Tibial nerve (tissue), 4 donors: ENCODE measurements at regions not wholly inside any gene's neighbourhood (a gene's known extent, or its start where the extent isn't known, plus 50 kb on each side); places are given as distances from the start of the nearest gene placed in this dataset.

Experiments used
- DNase-seq, 2 donors: peaks; one replicate each; pipeline ENCODE4 v3.0.0-alpha.2; 2019; ENCODE audit warnings: low spot score in 2 of 2
- H3K27ac ChIP-seq, 4 donors: fragments of 200-600 bp; sonication (generic) in 3 of 4; one replicate each; pipeline ENCODE4 v1.5.1; 2017 to 2019; ENCODE audit warnings: mild to moderate bottlenecking in 1 of 4
- H3K27me3 ChIP-seq, 2 donors: fragments of 200-600 bp; sonication (generic) in 1 of 2; one replicate each; pipeline versions ENCODE4 v1.5.1 to v1.6.0; 2017 to 2019
- H3K36me3 ChIP-seq, 3 donors: fragments of 200-600 bp; sonication (generic); one replicate each; pipeline ENCODE4 v1.5.1; 2018 to 2019
- H3K4me1 ChIP-seq, 4 donors: fragments of 200-600 bp; sonication (generic) in 3 of 4; one replicate each; pipeline ENCODE4 v1.5.1; 2017 to 2019
- H3K4me3 ChIP-seq, 4 donors: fragments of 200-600 bp; sonication (generic) in 3 of 4; one replicate each; pipeline ENCODE4 v1.5.1; 2017 to 2019; ENCODE audit warnings: mild to moderate bottlenecking in 1 of 4, moderate library complexity in 1 of 4
- H3K9me3 ChIP-seq, 4 donors: fragments of 200-600 bp; sonication (generic) in 3 of 4; one replicate each; pipeline ENCODE4 v1.5.1; 2017 to 2019
- CTCF ChIP-seq, 5 experiments: fragments of 200-600 bp in 3 of 5; fragments of 450-650 bp in 2 of 5; sonication (generic) in 3 of 5; IDR thresholded peaks; one replicate each; pipeline ENCODE4 v1.5.1; 2016 to 2019; ENCODE audit warnings: antibody characterized with exemption in 5 of 5, mild to moderate bottlenecking in 3 of 5, moderate library complexity in 2 of 5
- EP300 ChIP-seq, 2 donors: sonication (generic); formaldehyde crosslinking; IDR thresholded peaks; one replicate each; pipeline ENCODE4 v1.6.1; 2017; ENCODE audit warnings: antibody characterized with exemption in 2 of 2, mild to moderate bottlenecking in 1 of 2
- POLR2A ChIP-seq, 2 donors: fragments of 450-650 bp; IDR thresholded peaks; one replicate each; pipeline ENCODE4 v1.6.1; 2017; ENCODE audit warnings: antibody characterized with exemption in 2 of 2, mild to moderate bottlenecking in 2 of 2, moderate library complexity in 2 of 2
- WGBS, 2 donors: methylation state at CpG; one replicate each; pipeline ENCODE4 v1.1.5; 2018; 5-methylcytosine and 5-hydroxymethylcytosine counted together

DNA sequence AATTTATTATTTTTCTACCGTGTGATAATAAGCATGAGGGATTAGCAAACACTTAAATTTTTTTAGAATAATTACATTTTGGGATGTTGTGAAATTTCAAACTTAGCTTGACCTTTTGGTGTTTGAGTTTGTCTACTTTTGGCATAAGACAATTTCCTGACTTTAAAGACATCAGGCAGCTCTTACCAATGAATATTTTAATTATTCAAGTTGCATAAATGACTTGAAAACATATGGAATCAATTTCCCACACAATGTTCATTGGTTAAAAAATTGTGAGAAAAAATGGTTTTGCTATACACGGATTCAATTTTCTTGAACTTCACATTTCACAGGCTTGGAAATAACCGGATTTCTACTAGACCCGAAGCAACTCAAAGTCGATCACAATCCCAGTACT, 243.4 kb downstream of the IKZF2 start:
- Histone ChIP-seq H3K4me1 (peaks cover 0 to 7% (median 0%) of the 10 kb centered on the region in 4 donors), H3K27me3 (no peaks in the 10 kb centered on the region), H3K27ac (no peak overlapping the region), H3K36me3 (no peaks in the 10 kb centered on the region), H3K4me3 (no peak overlapping the region), H3K9me3 (no peaks in the 10 kb centered on the region)
- 72 to 79% methylated on average over 5 of the region's 5 CpGs for WGBS, 2 donors
- no peak for DNase-seq
- TF ChIP-seq POLR2A (IDR thresholded peaks at IDR 0.05) (no peak), EP300 (IDR thresholded peaks at IDR 0.05) (no peak), CTCF (IDR thresholded peaks at IDR 0.05) (no peak)

- TF ChIP-seq POLR2A (IDR thresholded peaks at IDR 0.05) (no peak), CTCF (IDR thresholded peaks at IDR 0.05) (no peak), EP300 (IDR thresholded peaks at IDR 0.05) (no peak)
- Histone ChIP-seq H3K27ac (no peak overlapping the region), H3K9me3 (no peaks in the 10 kb centered on the region), H3K27me3 (no peaks in the 10 kb centered on the region), H3K36me3 (no peaks in the 10 kb centered on the region), H3K4me3 (no peak overlapping the region), H3K4me1 (no peaks in the 10 kb centered on the region)
- 76 to 78% methylated on average over 5 of the region's 5 CpGs for WGBS, 2 donors
- DNase-seq = no peak
Measured at GRCh38 chr2:212906620-212907019, 244.8 kb downstream of the IKZF2 start.

DNA sequence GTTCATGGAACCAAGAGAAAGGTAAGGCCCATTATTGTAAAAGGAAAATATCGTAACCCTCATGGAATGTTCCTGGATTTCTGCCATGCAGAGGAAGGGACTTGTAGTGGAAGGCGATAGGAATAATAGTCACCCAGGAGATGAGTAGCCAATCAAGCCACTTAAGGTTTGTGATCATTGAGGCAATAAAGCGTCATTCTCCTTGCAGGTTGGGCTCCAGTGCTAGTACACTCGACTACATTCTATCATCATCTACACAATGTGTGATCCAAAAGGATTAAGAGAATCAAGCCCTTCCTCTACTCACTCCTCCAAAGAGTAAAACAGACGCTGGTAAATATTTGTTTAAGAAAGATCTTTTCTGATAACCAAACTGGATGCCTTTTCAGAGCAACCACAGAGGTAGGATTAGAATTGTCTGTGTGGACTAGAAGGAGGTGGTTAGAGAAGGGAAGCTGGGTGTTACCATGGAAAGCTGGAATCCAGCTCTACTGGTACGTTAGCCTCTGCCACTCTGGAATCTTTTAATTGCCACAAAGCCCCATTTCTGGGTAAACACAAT, 245.7 kb downstream of the IKZF2 start:
- no peak for TF ChIP-seq EP300 (IDR thresholded peaks at IDR 0.05)
- no peak for TF ChIP-seq CTCF (IDR thresholded peaks at IDR 0.05)
- TF ChIP-seq POLR2A (IDR thresholded peaks at IDR 0.05) = no peak
- H3K4me1 ChIP-seq = no peaks in the 10 kb centered on the region
- 63 to 65% methylated on average over 6 of the region's 6 CpGs for WGBS, 2 donors
- DNase-seq = no peak
- H3K9me3 ChIP-seq = no peaks in the 10 kb centered on the region
- H3K27ac ChIP-seq = no peak overlapping the region
- no peak overlapping the region for H3K4me3 ChIP-seq
- H3K27me3 ChIP-seq = no peaks in the 10 kb centered on the region
- no peaks in the 10 kb centered on the region for H3K36me3 ChIP-seq

- Histone ChIP-seq H3K36me3 (no peaks in the 10 kb centered on the region), H3K4me3 (no peak overlapping the region), H3K9me3 (no peaks in the 10 kb centered on the region), H3K27me3 (no peaks in the 10 kb centered on the region), H3K4me1 (no peaks in the 10 kb centered on the region), H3K27ac (no peak overlapping the region)
- TF ChIP-seq CTCF (IDR thresholded peaks at IDR 0.05) = no peak
- no peak for TF ChIP-seq POLR2A (IDR thresholded peaks at IDR 0.05)
- DNase-seq = no peak
- 86 to 94% methylated on average over 2 of the region's 2 CpGs for WGBS, 2 donors
Measured at GRCh38 chr2:212904646-212905045, 246.8 kb downstream of the IKZF2 start.

DNA sequence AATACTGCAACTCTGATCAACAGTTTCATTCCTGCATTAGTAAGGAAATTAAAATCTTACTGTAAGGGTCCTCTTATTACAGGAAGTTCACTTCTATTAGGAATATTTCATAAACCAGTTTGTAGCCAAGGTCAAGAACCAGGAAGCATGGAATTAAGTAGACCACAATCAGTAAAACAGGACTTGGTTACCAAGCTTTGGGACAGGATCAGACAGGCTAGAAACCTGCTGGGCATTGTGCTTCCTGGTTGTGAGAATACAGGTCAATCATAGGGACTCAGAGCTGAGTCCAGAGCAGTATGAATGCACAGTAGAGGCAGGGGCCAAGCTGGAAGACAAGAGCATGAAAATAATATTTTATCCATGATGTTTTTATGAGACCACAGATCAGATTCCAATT, 248.0 kb downstream of the IKZF2 start:
- H3K9me3 ChIP-seq = no peaks in the 10 kb centered on the region
- H3K27me3 ChIP-seq = no peaks in the 10 kb centered on the region
- no peak overlapping the region for H3K27ac ChIP-seq
- TF ChIP-seq EP300 (IDR thresholded peaks at IDR 0.05) = no peak
- TF ChIP-seq POLR2A (IDR thresholded peaks at IDR 0.05) = no peak
- no peak for TF ChIP-seq CTCF (IDR thresholded peaks at IDR 0.05)
- no peak overlapping the region for H3K4me3 ChIP-seq
- H3K4me1 ChIP-seq = no peaks in the 10 kb centered on the region
- no peaks in the 10 kb centered on the region for H3K36me3 ChIP-seq
- no peak for DNase-seq
